Fibroblast of upper back skin (primary cell): ENCODE measurements at regions not wholly inside any gene's neighbourhood (a gene's known extent, or its start where the extent isn't known, plus 50 kb on each side); places are given as distances from the start of the nearest gene placed in this dataset.
"Not testable (repeated sequence)": the region's sequence is repeated elsewhere in the genome, so short reads cannot be mapped to it uniquely, and the experiment has no call there.

ENCODE experiments used
- DNase-seq: peaks from one replicate; pipeline ENCODE4 v3.0.0-alpha.2; 2013

- not testable (repeated sequence) for DNase-seq
These were observed 194.6 kb upstream of the WSB1 start for GRCh38 chr17:27099266-27099665.

GRCh38 chr17:27104605-27105221, 189.2 kb upstream of the WSB1 start:
- not testable (repeated sequence) for DNase-seq

DNA sequence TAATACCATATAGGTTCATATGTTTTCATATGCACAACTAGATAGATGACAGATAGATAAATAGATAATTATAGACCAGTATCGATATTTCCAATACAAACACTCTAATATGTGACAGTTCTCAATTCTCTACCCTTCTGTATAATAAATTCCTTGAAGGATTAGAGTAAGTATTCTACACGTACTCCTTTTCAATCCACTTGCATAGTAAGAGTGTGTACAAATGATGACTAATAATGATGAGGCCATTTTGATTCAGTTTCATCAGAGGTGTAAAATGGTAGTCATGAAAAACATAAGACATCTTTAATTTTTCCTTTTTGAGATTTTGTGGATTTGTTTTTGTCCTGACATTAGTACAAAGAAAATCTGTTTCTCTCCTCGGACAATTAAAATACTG, 188.3 kb upstream of the WSB1 start:
- DNase-seq: no peak

GRCh38 chr17:27106347-27106981, 187.4 kb upstream of the WSB1 start:
- no peak for DNase-seq

DNA sequence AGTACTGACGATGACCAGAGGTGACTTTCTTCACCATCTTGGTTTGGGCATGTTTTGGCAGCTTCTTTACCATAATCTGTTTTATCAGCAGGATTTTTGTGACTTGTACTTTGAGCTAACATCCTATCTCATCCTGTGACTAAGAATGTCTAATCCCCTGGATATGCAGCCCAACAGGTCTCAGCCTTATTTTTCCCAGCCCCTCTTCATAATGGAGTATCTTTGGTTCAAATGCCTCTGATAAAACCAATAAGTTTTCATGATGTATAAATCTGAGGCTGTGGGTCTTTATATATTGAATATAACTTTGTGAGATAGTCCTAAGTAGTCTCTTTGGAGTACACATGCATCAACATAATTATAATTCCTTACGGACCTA, 186.9 kb upstream of the WSB1 start:
- no peak for DNase-seq

GRCh38 chr17:27107386-27108328, 186.3 kb upstream of the WSB1 start:
- DNase-seq: not testable (repeated sequence)

DNA sequence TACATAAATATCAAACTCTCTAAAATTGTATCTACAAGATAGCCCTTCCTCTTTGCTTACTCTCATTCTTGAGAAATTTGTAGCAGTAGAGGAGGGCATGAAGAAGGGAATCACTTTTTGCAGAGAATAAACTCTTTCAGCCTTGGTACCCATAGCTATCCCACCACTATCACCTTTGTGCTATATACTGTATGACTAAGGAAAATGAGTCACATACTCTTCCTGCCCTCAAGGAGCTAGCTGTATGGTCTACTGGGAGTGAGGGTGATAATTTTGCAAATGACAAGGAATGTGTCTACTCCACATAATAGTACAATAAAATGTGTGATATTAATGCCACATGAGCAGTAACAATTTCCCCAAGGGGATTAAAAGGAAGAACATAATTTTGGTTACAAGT, 184.6 kb upstream of the WSB1 start:
- no peak for DNase-seq

DNA sequence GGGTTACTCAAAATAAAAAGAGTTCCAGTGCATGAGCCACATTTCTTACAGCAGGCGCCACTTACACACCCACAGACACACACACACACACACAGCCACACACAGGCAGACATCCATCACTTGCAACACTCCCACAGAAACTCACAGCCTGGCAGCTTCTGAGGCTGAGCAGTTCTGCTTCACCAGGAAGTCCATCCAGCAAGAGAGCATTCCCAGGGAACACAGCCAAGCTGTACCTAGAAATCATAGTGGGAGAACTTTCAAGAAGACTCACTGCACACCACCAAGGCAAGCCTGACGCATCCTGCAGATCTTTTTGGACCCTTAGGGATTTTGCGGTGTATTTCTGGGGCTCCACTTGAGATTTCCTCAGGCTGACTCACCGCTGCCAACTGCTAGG, 140.9 kb upstream of the WSB1 start:
- no peak for DNase-seq

GRCh38 chr17:27155866-27156265, 138.0 kb upstream of the WSB1 start:
- no peak for DNase-seq

DNA sequence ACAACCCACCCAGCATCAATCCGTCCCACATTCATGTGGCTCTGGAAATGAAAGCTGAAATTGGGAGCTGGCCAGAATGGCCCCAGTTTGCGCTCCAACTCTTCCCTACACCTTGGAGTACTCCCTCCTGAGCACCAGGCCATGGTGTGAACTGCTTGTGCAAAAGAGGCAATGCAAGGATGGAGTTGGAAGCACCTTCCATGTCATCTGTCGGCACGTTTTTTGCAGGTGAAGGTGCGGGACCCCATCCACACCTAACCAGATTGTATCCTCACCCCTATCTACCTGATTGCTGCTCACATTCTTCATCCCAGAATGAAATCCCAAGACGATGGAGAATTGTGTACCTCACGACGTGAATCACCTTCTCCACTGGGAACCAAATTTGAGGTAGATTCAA, 136.6 kb upstream of the WSB1 start:
- DNase-seq: no peak

- no peak for DNase-seq
These were observed 136.0 kb upstream of the WSB1 start for GRCh38 chr17:27157898-27158297.

GRCh38 chr17:27158382-27158781, 135.5 kb upstream of the WSB1 start:
- no peak for DNase-seq

DNA sequence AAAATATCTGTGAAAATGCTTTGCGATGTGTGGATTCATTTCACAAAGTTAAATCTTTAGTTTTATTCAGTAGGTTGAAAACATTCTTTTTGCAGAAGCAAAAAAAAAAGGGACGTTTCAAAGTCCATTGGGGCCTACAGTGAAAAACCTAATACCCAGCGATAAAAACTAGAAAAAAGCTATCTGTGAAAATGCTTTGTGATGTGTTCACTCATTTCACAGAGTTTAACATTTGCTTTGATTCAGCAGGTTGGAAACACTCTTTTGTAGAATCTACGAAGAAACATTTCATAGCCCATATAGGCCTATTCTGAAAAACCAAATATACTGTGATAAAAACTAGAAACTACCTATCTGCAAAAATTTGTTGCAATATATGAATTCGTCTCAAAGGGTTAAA, 113.6 kb upstream of the WSB1 start:
- no peak for DNase-seq

DNA sequence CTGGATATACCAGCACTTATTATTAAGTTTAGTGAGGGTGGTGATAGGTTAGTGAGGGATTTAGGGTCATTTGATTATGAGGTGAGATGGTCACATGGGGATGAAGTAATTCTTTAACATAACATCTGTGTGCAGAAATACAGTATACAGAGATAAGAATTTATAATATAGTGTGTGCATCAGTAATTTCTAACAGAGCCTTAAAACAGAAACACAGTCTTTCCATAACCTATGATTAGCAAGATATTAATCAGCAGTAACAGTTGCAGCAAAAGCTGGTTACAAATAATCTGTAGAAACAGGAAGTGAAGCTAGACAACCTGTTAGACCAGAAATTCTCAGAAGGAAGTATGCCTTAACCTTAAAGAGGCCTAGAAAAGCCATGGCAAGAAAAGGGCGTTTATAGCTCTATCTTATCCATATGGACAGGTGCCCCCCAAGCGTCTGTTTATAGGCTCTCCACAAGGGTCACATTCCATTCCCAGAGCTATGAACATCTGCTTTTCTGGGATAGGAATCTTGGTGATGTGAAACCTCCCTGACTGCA, 112.5 kb upstream of the WSB1 start:
- DNase-seq: not testable (repeated sequence)

GRCh38 chr17:27181935-27182334, 112.0 kb upstream of the WSB1 start:
- DNase-seq: no peak

GRCh38 chr17:27197505-27197904, 96.4 kb upstream of the WSB1 start:
- DNase-seq: not testable (repeated sequence)

- no peak for DNase-seq
These were observed 94.0 kb upstream of the WSB1 start for GRCh38 chr17:27199948-27200347.

DNA sequence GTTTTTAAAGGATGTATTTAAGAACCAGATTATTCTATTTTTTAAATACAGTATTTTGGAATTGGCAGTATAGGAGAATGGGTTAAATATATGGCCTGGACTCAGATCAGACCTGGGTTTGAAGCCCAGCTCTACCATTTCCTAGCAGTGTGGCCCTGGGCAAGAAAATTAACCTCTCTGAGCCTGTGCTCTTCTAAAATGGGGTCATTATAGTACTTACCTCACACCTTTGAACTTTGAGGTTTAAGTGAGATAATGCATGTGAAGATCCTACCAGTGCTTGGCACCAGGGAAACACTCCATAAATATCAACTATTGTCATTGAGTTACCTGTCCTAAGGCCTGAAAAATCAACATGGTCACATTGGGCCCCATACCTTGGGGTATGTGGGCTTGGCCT, 93.4 kb upstream of the WSB1 start:
- no peak for DNase-seq

GRCh38 chr17:27203241-27203640, 90.7 kb upstream of the WSB1 start:
- no peak for DNase-seq

DNA sequence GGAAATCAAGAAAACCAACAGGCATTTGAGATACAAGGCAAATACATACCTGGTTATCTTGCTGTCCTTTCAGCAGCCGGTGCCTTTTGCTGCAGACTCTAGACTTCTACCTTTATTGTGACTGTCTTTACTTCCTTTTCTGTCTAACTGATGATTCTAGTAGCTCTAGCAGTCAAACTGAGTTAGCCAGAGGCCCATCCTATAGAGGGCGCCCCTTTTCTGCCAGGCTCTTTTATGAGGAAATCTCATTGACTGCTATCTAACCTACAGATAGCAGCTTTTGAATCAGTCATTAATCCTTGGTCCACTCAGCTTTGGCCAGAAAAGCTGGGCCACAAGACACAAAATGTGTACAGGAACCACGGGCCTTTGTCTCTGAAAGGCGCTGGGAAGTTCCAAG, 87.5 kb upstream of the WSB1 start:
- DNase-seq: no peak

GRCh38 chr17:27207073-27207513, 86.8 kb upstream of the WSB1 start:
- DNase-seq: peak; percentile 28

DNA sequence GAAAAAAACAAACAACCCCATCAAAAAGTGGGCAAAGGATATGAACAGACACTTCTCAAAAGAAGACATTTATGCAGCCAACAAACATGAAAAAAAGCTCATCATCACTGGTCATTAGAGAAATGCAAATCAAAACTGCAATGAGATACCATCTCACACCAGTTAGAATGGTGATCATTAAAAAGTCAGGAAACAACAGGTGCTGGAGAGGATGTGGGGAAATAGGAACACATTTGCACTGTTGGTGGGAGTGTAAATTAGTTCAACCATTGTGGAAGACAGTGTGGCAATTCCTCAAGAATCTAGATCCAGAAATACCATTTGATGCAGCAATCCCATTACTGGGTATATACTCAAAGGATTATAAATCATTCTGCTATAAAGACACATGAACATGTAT, 85.5 kb upstream of the WSB1 start:
- not testable (repeated sequence) for DNase-seq

GRCh38 chr17:27209316-27209715, 84.6 kb upstream of the WSB1 start:
- DNase-seq: no peak

DNA sequence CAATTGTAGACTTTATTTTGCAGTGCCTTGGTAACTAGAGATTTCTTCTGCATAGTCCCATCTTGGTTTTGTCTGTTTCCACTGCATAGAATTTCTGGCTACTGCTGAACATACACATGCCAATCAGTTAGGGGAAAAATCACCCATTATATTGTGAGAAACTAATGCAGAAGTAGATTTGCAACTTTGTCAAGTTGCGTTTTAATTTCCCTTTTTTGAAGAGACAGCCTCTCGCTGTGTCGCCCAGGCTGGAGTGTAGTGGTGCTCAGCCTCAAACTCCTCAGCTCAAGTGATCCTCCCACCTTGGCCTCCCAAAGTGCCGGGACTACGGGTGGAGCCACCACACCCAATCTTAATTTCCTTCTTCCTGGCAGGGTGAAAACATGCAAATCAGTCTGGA, 83.1 kb upstream of the WSB1 start:
- not testable (repeated sequence) for DNase-seq
